Fibroblast of upper back skin (primary cell): ENCODE measurements at regions not wholly inside any gene's neighbourhood (a gene's known extent, or its start where the extent isn't known, plus 50 kb on each side); places are given as distances from the start of the nearest gene placed in this dataset.
A peak's percentile ranks its signal among the peaks of the same experiment; 100 is the strongest.

Source experiments
- DNase-seq: peaks from one replicate; pipeline ENCODE4 v3.0.0-alpha.2; 2013

- DNase-seq: no peak
These were observed 235.4 kb downstream of the RAB28 start for GRCh38 chr4:13248621-13249298.

- DNase-seq: no peak
These were observed 238.0 kb downstream of the RAB28 start for GRCh38 chr4:13246107-13246506.

GRCh38 chr4:13244444-13244843 lies 239.7 kb downstream of the RAB28 start:
- no peak for DNase-seq

GRCh38 chr4:13243152-13243551 lies 241.0 kb downstream of the RAB28 start:
- DNase-seq: no peak

GRCh38 chr4:13240066-13240465 lies 244.1 kb downstream of the RAB28 start:
- DNase-seq: peak; percentile 6

- no peak for DNase-seq
These were observed 245.2 kb downstream of the RAB28 start for GRCh38 chr4:13238936-13239335.

GRCh38 chr4:13236485-13236884 lies 247.7 kb downstream of the RAB28 start:
- no peak for DNase-seq

- no peak for DNase-seq
These were observed 250.4 kb downstream of the RAB28 start for GRCh38 chr4:13233755-13234154.

GRCh38 chr4:13219971-13220370 lies 264.2 kb downstream of the RAB28 start:
- no peak for DNase-seq

- no peak for DNase-seq
These were observed 265.7 kb downstream of the RAB28 start for GRCh38 chr4:13218326-13218958.

GRCh38 chr4:13215560-13215959 lies 268.6 kb downstream of the RAB28 start:
- no peak for DNase-seq

- no peak for DNase-seq
These were observed 271.2 kb downstream of the RAB28 start for GRCh38 chr4:13212936-13213335.

- DNase-seq: no peak
These were observed 274.5 kb downstream of the RAB28 start for GRCh38 chr4:13209600-13209999.

GRCh38 chr4:13208558-13209193 lies 275.5 kb downstream of the RAB28 start:
- DNase-seq: no peak

GRCh38 chr4:13207226-13207625 lies 276.9 kb downstream of the RAB28 start:
- DNase-seq: no peak

- no peak for DNase-seq
These were observed 281.0 kb downstream of the RAB28 start for GRCh38 chr4:13203101-13203500.

- DNase-seq: no peak
These were observed 281.4 kb downstream of the RAB28 start for GRCh38 chr4:13202701-13203100.

- DNase-seq: no peak
These were observed 282.9 kb downstream of the RAB28 start for GRCh38 chr4:13201241-13201640.

GRCh38 chr4:13196721-13197120 lies 287.4 kb downstream of the RAB28 start:
- no peak for DNase-seq

GRCh38 chr4:13193662-13194061 lies 290.5 kb downstream of the RAB28 start:
- DNase-seq: no peak

- no peak for DNase-seq
These were observed 293.9 kb downstream of the RAB28 start for GRCh38 chr4:13190093-13190721.

- no peak for DNase-seq
These were observed 299.9 kb downstream of the RAB28 start for GRCh38 chr4:13184199-13184598.

GRCh38 chr4:13182133-13182532 lies 302.0 kb downstream of the RAB28 start:
- no peak for DNase-seq

GRCh38 chr4:13181681-13182080 lies 302.5 kb downstream of the RAB28 start:
- DNase-seq: no peak
